Fibroblast of peridontal ligament (primary cell): ENCODE measurements at regions not wholly inside any gene's neighbourhood (a gene's known extent, or its start where the extent isn't known, plus 50 kb on each side); places are given as distances from the start of the nearest gene placed in this dataset.

Experiments
- DNase-seq: peaks from one replicate; pipeline ENCODE4 v3.0.0-alpha.2; 2010; ENCODE audit errors: extremely low read depth

- no peak for DNase-seq
Observed at GRCh38 chr10:4351723-4352413, 474.1 kb upstream of the AKR1E2 start.

GRCh38 chr10:4347397-4347796 lies 478.6 kb upstream of the AKR1E2 start:
- no peak for DNase-seq

- DNase-seq = peak; percentile 76
Observed at GRCh38 chr10:4345877-4346646, 479.9 kb upstream of the AKR1E2 start.

- peak; percentile 100 for DNase-seq
Observed at GRCh38 chr10:4344492-4344994, 481.5 kb upstream of the AKR1E2 start.

GRCh38 chr10:4343873-4344272 lies 482.1 kb upstream of the AKR1E2 start:
- DNase-seq = no peak

GRCh38 chr10:4343091-4343490 lies 482.9 kb upstream of the AKR1E2 start:
- DNase-seq = no peak

- DNase-seq = no peak
Observed at GRCh38 chr10:4338768-4339167, 487.2 kb upstream of the AKR1E2 start.

GRCh38 chr10:4337563-4337962 lies 488.4 kb upstream of the AKR1E2 start:
- no peak for DNase-seq

GRCh38 chr10:4334871-4335270 lies 491.1 kb upstream of the AKR1E2 start:
- no peak for DNase-seq

GRCh38 chr10:4334015-4334414 lies 492.0 kb upstream of the AKR1E2 start:
- DNase-seq = no peak

GRCh38 chr10:4333459-4333894 lies 492.5 kb upstream of the AKR1E2 start:
- no peak for DNase-seq

GRCh38 chr10:4332764-4333458 lies 493.1 kb upstream of the AKR1E2 start:
- no peak for DNase-seq

- DNase-seq = no peak
Observed at GRCh38 chr10:4331150-4331549, 494.9 kb upstream of the AKR1E2 start.

- DNase-seq = no peak
Observed at GRCh38 chr10:4330636-4331035, 495.4 kb upstream of the AKR1E2 start.

GRCh38 chr10:4329225-4329624 lies 496.8 kb upstream of the AKR1E2 start:
- no peak for DNase-seq

GRCh38 chr10:4326647-4327046 lies 499.4 kb upstream of the AKR1E2 start:
- DNase-seq = no peak

GRCh38 chr10:4319870-4320367 lies 506.1 kb upstream of the AKR1E2 start:
- no peak for DNase-seq

GRCh38 chr10:4316161-4316810 lies 509.7 kb upstream of the AKR1E2 start:
- peak; percentile 55 for DNase-seq

- peak; percentile 88 for DNase-seq
Observed at GRCh38 chr10:4315551-4315950, 510.5 kb upstream of the AKR1E2 start.

- DNase-seq = no peak
Observed at GRCh38 chr10:4313051-4313450, 513.0 kb upstream of the AKR1E2 start.

- no peak for DNase-seq
Observed at GRCh38 chr10:4312051-4312835, 513.8 kb upstream of the AKR1E2 start.
